ENCODE measurements at regions not wholly inside any gene's neighbourhood (a gene's known extent, or its start where the extent isn't known, plus 50 kb on each side); places are given as distances from the start of the nearest gene placed in this dataset.

- peaks cover 5% of the 10 kb centered on the region for H3K27me3 Mint-ChIP-seq (ENCODE audit: low read depth, poor library complexity)
- H3K4me1 Mint-ChIP-seq: peaks cover 36% of the 10 kb centered on the region
- no peak for TF ChIP-seq CTCF (IDR thresholded peaks at IDR 0.05)
- no peaks in the 10 kb centered on the region for H3K9me3 Mint-ChIP-seq
- H3K27ac Mint-ChIP-seq: peak overlapping the region; percentile 76
- no peak for DNase-seq
- peak overlapping the region; percentile 41 for H3K4me3 Mint-ChIP-seq
- H3K36me3 Mint-ChIP-seq (ENCODE audit: low read depth): no peaks in the 10 kb centered on the region
Observed at GRCh38 chr13:79225487-79226232, 180.4 kb downstream of the RBM26 start.

- no peak for DNase-seq
- no peak for TF ChIP-seq CTCF (IDR thresholded peaks at IDR 0.05)
- no peaks in the 10 kb centered on the region for H3K9me3 Mint-ChIP-seq
- no peak overlapping the region for H3K27ac Mint-ChIP-seq
- peaks cover 34% of the 10 kb centered on the region for H3K4me1 Mint-ChIP-seq
- H3K27me3 Mint-ChIP-seq (ENCODE audit: low read depth, poor library complexity): peaks cover 9% of the 10 kb centered on the region
- no peaks in the 10 kb centered on the region for H3K36me3 Mint-ChIP-seq (ENCODE audit: low read depth)
- no peak overlapping the region for H3K4me3 Mint-ChIP-seq
Observed at GRCh38 chr13:79222427-79223205, 183.4 kb downstream of the RBM26 start.

- TF ChIP-seq CTCF (IDR thresholded peaks at IDR 0.05): no peak
- DNase-seq: no peak
- no peaks in the 10 kb centered on the region for H3K4me1 Mint-ChIP-seq
- no peaks in the 10 kb centered on the region for H3K9me3 Mint-ChIP-seq
- H3K4me3 Mint-ChIP-seq: no peak overlapping the region
- H3K27me3 Mint-ChIP-seq (ENCODE audit: low read depth, poor library complexity): no peaks in the 10 kb centered on the region
- no peaks in the 10 kb centered on the region for H3K36me3 Mint-ChIP-seq (ENCODE audit: low read depth)
- H3K27ac Mint-ChIP-seq: no peak overlapping the region
Observed at GRCh38 chr13:79212064-79212619, 193.9 kb downstream of the RBM26 start.

GRCh38 chr13:79211377-79211776 lies 194.7 kb downstream of the RBM26 start:
- Mint-ChIP-seq H3K27ac (no peak overlapping the region), H3K4me1 (no peaks in the 10 kb centered on the region), H3K27me3 (ENCODE audit: low read depth, poor library complexity) (no peaks in the 10 kb centered on the region), H3K4me3 (no peak overlapping the region), H3K36me3 (ENCODE audit: low read depth) (no peaks in the 10 kb centered on the region), H3K9me3 (no peaks in the 10 kb centered on the region)
- TF ChIP-seq CTCF (IDR thresholded peaks at IDR 0.05): no peak
- no peak for DNase-seq

GRCh38 chr13:79197933-79198332 lies 208.1 kb downstream of the RBM26 start:
- Mint-ChIP-seq H3K9me3 (no peaks in the 10 kb centered on the region), H3K4me1 (no peaks in the 10 kb centered on the region), H3K4me3 (no peak overlapping the region)

More at GRCh38 chr13:79197933-79198332, 208.1 kb downstream of the RBM26 start:
- no peak for DNase-seq
- H3K27ac Mint-ChIP-seq: no peak overlapping the region
- H3K27me3 Mint-ChIP-seq (ENCODE audit: low read depth, poor library complexity): peaks cover 2% of the 10 kb centered on the region
- no peak for TF ChIP-seq CTCF (IDR thresholded peaks at IDR 0.05)
- no peaks in the 10 kb centered on the region for H3K36me3 Mint-ChIP-seq (ENCODE audit: low read depth)

Data from nephron progenitor cell (in vitro differentiated cells).